Aorta (tissue), 5 donors: ENCODE measurements at regions not wholly inside any gene's neighbourhood (a gene's known extent, or its start where the extent isn't known, plus 50 kb on each side); places are given as distances from the start of the nearest gene placed in this dataset.

Experiments
- ATAC-seq: fragments of 200-7000 bp; cut with Tn5 transposase; one replicate; pipeline ENCODE4 v1.9.1; 2022; ENCODE audit warnings: moderate library complexity; ENCODE audit not compliant: low FRiP score
- DNase-seq, 2 donors: peaks; one replicate each; pipeline ENCODE4 v3.0.0-alpha.2; 2020
- H3K27ac ChIP-seq, 2 donors: one replicate each; pipeline ENCODE4 v1.5.1; 2013; ENCODE audit warnings: low read length in 2 of 2, mild to moderate bottlenecking in 2 of 2, moderate library complexity in 2 of 2, control low read depth in 1 of 2, inconsistent platforms in 1 of 2, low read depth in 1 of 2
- H3K27me3 ChIP-seq, 2 donors: one replicate each; pipeline ENCODE4 v1.6.1; 2013; ENCODE audit warnings: control low read depth in 1 of 2, low read length in 1 of 2, mild to moderate bottlenecking in 1 of 2, moderate library complexity in 1 of 2; ENCODE audit not compliant: insufficient read depth in 2 of 2, control insufficient read depth in 1 of 2
- H3K36me3 ChIP-seq, 2 donors: one replicate each; pipeline ENCODE4 v1.6.1; 2013; ENCODE audit warnings: control low read depth in 1 of 2, low read length in 1 of 2, mild to moderate bottlenecking in 1 of 2; ENCODE audit not compliant: insufficient read depth in 2 of 2, control insufficient read depth in 1 of 2
- H3K4me1 ChIP-seq, 2 donors: one replicate each; pipeline ENCODE4 v1.6.1; 2013; ENCODE audit warnings: low read length in 2 of 2, control low read depth in 1 of 2, mild to moderate bottlenecking in 1 of 2, moderate library complexity in 1 of 2; ENCODE audit not compliant: insufficient read depth in 2 of 2, control insufficient read depth in 1 of 2
- H3K4me3 ChIP-seq, 2 donors: one replicate each; pipeline ENCODE4 v1.5.1; 2013; ENCODE audit warnings: low read length in 2 of 2, control low read depth in 1 of 2, mild to moderate bottlenecking in 1 of 2
- H3K9me3 ChIP-seq: one replicate; pipeline ENCODE4 v1.6.1; 2013; ENCODE audit warnings: mild to moderate bottlenecking, low read length; ENCODE audit not compliant: control insufficient read depth
- WGBS, 2 donors: extraction: QIAGEN DNeasy Blood & Tissue Kit; methylation state at CpG; one replicate each; pipeline ENCODE4 v1.1.7; 2013; 5-methylcytosine and 5-hydroxymethylcytosine counted together
- intact Hi-C, 2 donors: fragments of 100-400 bp; cut with DNase I; formaldehyde crosslinking; loops; one replicate each; pipeline versions ENCODE4 v1.14.2 to v1.15.0; 2022
- donor health status: healthy with polysubstance abuse.
- donor health status: Bipolar disorder and iron deficiency.
- donor health status: DM: no; HTN: no; CAD: no.
- donor health status: DM: no; HTN: no; CAD: no.
- donor health status: DM: yes; HTN: yes; CAD: no.

DNA sequence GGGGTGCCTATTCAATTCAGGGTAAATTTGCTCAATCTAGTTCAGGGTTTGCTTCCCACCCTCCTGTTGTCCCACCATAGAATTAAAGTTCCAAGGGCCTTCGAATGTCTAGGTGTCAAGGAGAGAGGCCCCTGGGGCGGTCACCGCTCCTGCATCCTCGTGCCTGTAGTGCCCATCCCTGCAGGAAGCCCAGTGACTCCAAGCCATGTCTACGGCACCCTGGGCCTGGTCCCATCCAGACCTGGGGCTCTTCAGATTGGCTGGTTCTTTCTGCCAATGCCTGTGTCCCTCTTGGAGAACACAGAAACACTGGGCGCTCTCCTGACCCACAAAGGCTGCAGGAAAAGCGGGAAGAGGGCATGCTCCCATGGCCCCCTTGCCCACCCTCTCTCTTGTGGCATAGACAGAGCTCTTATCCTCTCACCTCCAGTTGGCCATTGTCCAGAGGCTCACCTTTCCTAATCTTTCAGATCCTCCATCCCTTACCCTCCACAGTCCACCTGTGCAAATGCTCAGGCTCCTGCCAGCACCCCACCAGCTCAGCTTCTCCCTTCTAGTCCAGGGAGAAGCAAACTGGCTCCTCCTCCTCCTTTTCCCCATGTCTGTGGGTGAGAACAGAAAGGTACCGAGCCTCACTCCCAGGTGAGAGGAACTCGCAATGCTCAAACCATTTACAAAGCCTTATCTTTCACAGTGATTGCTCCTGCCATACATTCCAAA lies 253.0 kb upstream of the IRX2 start:
- WGBS, 2 donors, result 90 to 94% methylated on average over 9 of the region's 9 CpGs
- DNase-seq (no peak), ATAC-seq (peak; percentile 28)
- intact Hi-C loops, result no loop called here
- no peaks in the 10 kb centered on the region for H3K9me3 ChIP-seq
- H3K36me3 ChIP-seq, result no peaks in the 10 kb centered on the region
- no peaks in the 10 kb centered on the region for H3K27me3 ChIP-seq
- H3K4me1 ChIP-seq, result no peaks in the 10 kb centered on the region
- H3K27ac ChIP-seq, result no peak overlapping the region
- no peak overlapping the region for H3K4me3 ChIP-seq

DNA sequence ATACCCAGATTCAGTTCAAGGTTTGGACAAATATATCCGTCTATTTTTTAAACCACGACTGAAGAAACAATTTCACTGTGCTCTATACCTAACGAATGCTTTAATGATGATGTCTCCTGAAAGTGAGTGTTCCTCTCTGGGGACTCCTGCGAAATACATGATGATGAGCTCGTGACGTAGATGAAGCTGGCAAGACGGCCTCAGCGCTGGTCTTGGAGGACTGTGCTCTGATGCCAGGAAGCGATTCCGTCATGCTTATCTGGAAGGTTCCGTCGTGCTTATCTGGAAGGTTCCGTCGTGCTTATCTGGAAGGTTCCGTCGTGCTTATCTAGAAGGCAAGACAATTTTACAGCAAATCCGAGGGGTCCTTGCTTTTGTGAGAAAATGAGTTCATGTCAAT lies 250.8 kb upstream of the IRX2 start:
- no peak for DNase-seq
- intact Hi-C loops, result no loop called here
- no peak for ATAC-seq

GRCh38 chr5:3000631-3001030 lies 249.2 kb upstream of the IRX2 start:
- intact Hi-C loops, result no loop called here
- 74 to 79% methylated on average over 6 of the region's 6 CpGs for WGBS, 2 donors

More for the DNA sequence above, 250.8 kb upstream of the IRX2 start:
- no peaks in the 10 kb centered on the region for H3K4me1 ChIP-seq
- 68 to 77% methylated on average over 17 of the region's 17 CpGs for WGBS, 2 donors
- no peak overlapping the region for H3K27ac ChIP-seq
- no peaks in the 10 kb centered on the region for H3K36me3 ChIP-seq
- no peaks in the 10 kb centered on the region for H3K9me3 ChIP-seq
- H3K4me3 ChIP-seq, result no peak overlapping the region
- H3K27me3 ChIP-seq, result no peaks in the 10 kb centered on the region

DNA sequence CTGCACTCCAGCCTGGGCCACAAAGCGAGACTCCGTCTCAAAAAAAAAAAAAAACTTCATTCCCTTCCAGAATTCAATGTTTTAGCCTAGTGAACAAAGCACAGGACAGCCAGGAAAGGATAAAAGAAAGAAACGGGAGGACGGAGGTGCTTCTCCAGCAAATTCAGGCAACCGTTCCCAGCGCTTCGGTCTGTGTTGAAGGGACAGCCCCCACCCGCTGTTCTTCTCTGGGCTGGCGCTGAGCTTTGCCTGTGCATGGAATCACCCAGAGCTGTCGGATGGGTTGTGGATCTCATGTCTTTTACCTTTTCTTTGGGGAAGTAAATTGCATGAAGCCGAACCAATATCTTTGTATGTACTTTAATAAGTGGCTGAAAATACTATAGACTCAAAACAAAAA lies 248.4 kb upstream of the IRX2 start:
- 82 to 91% methylated on average over 11 of the region's 11 CpGs for WGBS, 2 donors
- no peak overlapping the region for H3K27ac ChIP-seq
- no peak overlapping the region for H3K4me3 ChIP-seq
- DNase-seq (no peak), ATAC-seq (no peak)
- no peaks in the 10 kb centered on the region for H3K36me3 ChIP-seq
- H3K9me3 ChIP-seq, result no peaks in the 10 kb centered on the region
- intact Hi-C loops, result no loop called here
- H3K27me3 ChIP-seq, result no peaks in the 10 kb centered on the region
- H3K4me1 ChIP-seq, result no peaks in the 10 kb centered on the region

More at GRCh38 chr5:3000631-3001030, 249.2 kb upstream of the IRX2 start:
- no peaks in the 10 kb centered on the region for H3K36me3 ChIP-seq
- no peaks in the 10 kb centered on the region for H3K27me3 ChIP-seq
- no peaks in the 10 kb centered on the region for H3K4me1 ChIP-seq
- no peak overlapping the region for H3K27ac ChIP-seq
- H3K9me3 ChIP-seq, result no peaks in the 10 kb centered on the region
- no peak for ATAC-seq
- no peak overlapping the region for H3K4me3 ChIP-seq
- DNase-seq, result no peak

- DNase-seq (no peak), ATAC-seq (no peak)
- H3K9me3 ChIP-seq, result no peaks in the 10 kb centered on the region
- intact Hi-C loops, result no loop called here
- H3K27me3 ChIP-seq, result no peaks in the 10 kb centered on the region
- H3K4me1 ChIP-seq, result no peaks in the 10 kb centered on the region
- H3K36me3 ChIP-seq, result no peaks in the 10 kb centered on the region
- no peak overlapping the region for H3K27ac ChIP-seq
- WGBS, 2 donors, result 70 to 79% methylated on average over 8 of the region's 8 CpGs
- no peak overlapping the region for H3K4me3 ChIP-seq
Measured at GRCh38 chr5:2998106-2998505, 246.6 kb upstream of the IRX2 start.

DNA sequence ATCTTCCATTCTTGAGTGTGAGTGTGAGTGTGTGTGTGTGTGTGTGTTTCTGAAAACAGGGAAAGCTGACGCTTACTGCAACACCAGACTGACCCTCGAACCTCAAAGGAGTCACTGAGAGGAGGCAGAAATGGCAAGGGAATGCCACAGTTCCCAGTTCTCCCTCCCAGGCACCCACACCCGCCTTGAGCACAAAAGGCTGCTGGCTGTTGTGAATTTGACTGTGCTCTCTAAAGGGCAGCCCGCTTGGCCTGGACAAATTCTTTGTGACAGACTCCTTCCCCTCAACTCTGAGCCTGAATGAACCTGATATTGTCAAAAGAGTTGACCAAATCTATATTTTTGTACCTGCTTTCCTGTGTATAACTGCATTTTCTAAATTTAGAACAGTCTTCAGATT lies 245.7 kb upstream of the IRX2 start:
- DNase-seq, result no peak
- no peak overlapping the region for H3K27ac ChIP-seq
- H3K4me1 ChIP-seq, result no peaks in the 10 kb centered on the region
- WGBS, 2 donors, result 31 to 47% methylated on average over 4 of the region's 4 CpGs
- no peaks in the 10 kb centered on the region for H3K36me3 ChIP-seq
- ATAC-seq, result no peak
- no peaks in the 10 kb centered on the region for H3K27me3 ChIP-seq
- intact Hi-C loops, result no loop called here
- no peaks in the 10 kb centered on the region for H3K9me3 ChIP-seq
- H3K4me3 ChIP-seq, result no peak overlapping the region

GRCh38 chr5:2996687-2997086 lies 245.2 kb upstream of the IRX2 start:
- ATAC-seq (no peak), DNase-seq (no peak)
- H3K27ac ChIP-seq, result no peak overlapping the region
- no peaks in the 10 kb centered on the region for H3K9me3 ChIP-seq
- no peaks in the 10 kb centered on the region for H3K4me1 ChIP-seq
- H3K4me3 ChIP-seq, result no peak overlapping the region
- H3K27me3 ChIP-seq, result no peaks in the 10 kb centered on the region
- intact Hi-C loops, result no loop called here
- WGBS, 2 donors, result 77 to 80% methylated on average over 9 of the region's 9 CpGs
- no peaks in the 10 kb centered on the region for H3K36me3 ChIP-seq

GRCh38 chr5:2996248-2996647 lies 244.8 kb upstream of the IRX2 start:
- Histone ChIP-seq H3K27me3 (no peaks in the 10 kb centered on the region), H3K27ac (no peak overlapping the region), H3K4me1 (no peaks in the 10 kb centered on the region), H3K36me3 (no peaks in the 10 kb centered on the region), H3K4me3 (no peak overlapping the region), H3K9me3 (no peaks in the 10 kb centered on the region)
- intact Hi-C loops, result no loop called here
- no peak for ATAC-seq
- 78 to 81% methylated on average over 12 of the region's 12 CpGs for WGBS, 2 donors
- DNase-seq, result no peak

DNA sequence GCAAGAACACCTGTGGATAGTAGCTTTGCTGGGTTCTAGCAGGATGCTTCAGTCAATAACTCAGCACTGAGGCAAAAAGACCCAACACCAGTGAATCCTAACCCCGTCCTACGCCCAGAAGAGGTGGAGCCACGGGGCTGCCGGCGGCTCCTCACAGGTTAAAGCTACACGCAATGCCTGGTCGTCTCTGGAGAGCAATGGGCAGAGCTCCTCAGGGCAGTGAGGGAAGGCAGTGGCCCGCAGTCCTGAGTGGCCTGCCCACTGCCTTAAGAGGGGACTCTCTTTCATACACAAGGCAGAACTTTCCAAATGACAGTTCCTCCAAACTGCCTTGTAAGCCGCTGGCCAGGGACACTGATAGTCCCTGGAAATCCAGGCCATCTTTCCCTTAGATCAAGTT lies 244.2 kb upstream of the IRX2 start:
- no peak for DNase-seq
- H3K4me3 ChIP-seq, result no peak overlapping the region
- no peaks in the 10 kb centered on the region for H3K9me3 ChIP-seq
- intact Hi-C loops, result no loop called here
- H3K27ac ChIP-seq, result no peak overlapping the region
- H3K27me3 ChIP-seq, result no peaks in the 10 kb centered on the region
- H3K4me1 ChIP-seq, result no peaks in the 10 kb centered on the region
- no peak for ATAC-seq
- H3K36me3 ChIP-seq, result no peaks in the 10 kb centered on the region
- WGBS, 2 donors, result 85 to 87% methylated on average over 9 of the region's 9 CpGs
